ENCODE measurements at regions not wholly inside any gene's neighbourhood (a gene's known extent, or its start where the extent isn't known, plus 50 kb on each side); places are given as distances from the start of the nearest gene placed in this dataset.

DNA sequence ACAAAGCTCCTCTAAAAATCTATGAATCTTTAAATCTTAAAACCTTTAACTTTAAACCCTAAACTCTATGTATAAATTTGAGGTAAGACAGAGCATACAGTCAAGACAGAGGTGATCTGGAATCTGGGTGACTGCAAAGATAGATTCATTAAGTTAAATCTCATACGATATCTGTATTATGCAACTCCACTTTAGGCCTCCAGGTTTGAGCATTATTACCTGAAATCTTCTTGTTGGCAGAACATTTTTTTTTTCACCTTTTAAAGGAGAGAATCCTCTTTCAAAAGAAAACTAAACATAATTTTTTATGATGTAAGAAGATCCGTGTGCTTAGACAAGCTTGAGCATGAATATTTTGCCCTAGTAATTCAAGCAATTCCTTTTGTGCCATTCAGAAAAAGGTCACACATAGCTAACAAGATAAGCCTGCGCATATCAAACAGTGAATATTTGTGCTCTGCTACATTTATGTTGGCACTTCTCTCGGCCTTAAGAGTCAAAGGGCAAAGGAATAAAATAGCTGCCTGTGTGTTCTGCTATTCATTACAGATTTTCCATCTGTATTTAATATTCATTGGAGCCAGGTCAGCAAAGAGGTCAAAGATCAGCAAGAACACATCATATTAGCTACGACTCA, 163.3 kb downstream of the TMTC3 start:
- POLR2A ChIA-PET, result interaction anchor here (1.0 to 2.1 kb wide), 3 partner anchors 84 to 159 kb away, joined by 3 to 4 read pairs (median 4); no protein-coding TSS in a partner anchor
- TF ChIP-seq PAX8 (IDR thresholded peaks at IDR 0.05), result no peak
- TF ChIP-seq, protein P1, sequence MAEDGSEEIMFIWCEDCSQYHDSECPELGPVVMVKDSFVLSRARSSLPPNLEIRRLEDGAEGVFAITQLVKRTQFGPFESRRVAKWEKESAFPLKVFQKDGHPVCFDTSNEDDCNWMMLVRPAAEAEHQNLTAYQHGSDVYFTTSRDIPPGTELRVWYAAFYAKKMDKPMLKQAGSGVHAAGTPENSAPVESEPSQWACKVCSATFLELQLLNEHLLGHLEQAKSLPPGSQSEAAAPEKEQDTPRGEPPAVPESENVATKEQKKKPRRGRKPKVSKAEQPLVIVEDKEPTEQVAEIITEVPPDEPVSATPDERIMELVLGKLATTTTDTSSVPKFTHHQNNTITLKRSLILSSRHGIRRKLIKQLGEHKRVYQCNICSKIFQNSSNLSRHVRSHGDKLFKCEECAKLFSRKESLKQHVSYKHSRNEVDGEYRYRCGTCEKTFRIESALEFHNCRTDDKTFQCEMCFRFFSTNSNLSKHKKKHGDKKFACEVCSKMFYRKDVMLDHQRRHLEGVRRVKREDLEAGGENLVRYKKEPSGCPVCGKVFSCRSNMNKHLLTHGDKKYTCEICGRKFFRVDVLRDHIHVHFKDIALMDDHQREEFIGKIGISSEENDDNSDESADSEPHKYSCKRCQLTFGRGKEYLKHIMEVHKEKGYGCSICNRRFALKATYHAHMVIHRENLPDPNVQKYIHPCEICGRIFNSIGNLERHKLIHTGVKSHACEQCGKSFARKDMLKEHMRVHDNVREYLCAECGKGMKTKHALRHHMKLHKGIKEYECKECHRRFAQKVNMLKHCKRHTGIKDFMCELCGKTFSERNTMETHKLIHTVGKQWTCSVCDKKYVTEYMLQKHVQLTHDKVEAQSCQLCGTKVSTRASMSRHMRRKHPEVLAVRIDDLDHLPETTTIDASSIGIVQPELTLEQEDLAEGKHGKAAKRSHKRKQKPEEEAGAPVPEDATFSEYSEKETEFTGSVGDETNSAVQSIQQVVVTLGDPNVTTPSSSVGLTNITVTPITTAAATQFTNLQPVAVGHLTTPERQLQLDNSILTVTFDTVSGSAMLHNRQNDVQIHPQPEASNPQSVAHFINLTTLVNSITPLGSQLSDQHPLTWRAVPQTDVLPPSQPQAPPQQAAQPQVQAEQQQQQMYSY (CRISPR knock-in tag; IDR thresholded peaks at IDR 0.05), result no peak
- no peak for TF ChIP-seq GABPA (IDR thresholded peaks at IDR 0.05; ENCODE audit: low read depth)
- TF ChIP-seq STAT1 (conservative IDR thresholded peaks at IDR 0.05), result no peak
- TF ChIP-seq, protein P2, sequence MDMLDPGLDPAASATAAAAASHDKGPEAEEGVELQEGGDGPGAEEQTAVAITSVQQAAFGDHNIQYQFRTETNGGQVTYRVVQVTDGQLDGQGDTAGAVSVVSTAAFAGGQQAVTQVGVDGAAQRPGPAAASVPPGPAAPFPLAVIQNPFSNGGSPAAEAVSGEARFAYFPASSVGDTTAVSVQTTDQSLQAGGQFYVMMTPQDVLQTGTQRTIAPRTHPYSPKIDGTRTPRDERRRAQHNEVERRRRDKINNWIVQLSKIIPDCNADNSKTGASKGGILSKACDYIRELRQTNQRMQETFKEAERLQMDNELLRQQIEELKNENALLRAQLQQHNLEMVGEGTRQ (IDR thresholded peaks at IDR 0.05; ENCODE audit: borderline replicate concordance, low read depth, low read length), result no peak
- no peak for TF ChIP-seq RBBP5 (conservative IDR thresholded peaks at IDR 0.05)
- TF ChIP-seq, protein P3, sequence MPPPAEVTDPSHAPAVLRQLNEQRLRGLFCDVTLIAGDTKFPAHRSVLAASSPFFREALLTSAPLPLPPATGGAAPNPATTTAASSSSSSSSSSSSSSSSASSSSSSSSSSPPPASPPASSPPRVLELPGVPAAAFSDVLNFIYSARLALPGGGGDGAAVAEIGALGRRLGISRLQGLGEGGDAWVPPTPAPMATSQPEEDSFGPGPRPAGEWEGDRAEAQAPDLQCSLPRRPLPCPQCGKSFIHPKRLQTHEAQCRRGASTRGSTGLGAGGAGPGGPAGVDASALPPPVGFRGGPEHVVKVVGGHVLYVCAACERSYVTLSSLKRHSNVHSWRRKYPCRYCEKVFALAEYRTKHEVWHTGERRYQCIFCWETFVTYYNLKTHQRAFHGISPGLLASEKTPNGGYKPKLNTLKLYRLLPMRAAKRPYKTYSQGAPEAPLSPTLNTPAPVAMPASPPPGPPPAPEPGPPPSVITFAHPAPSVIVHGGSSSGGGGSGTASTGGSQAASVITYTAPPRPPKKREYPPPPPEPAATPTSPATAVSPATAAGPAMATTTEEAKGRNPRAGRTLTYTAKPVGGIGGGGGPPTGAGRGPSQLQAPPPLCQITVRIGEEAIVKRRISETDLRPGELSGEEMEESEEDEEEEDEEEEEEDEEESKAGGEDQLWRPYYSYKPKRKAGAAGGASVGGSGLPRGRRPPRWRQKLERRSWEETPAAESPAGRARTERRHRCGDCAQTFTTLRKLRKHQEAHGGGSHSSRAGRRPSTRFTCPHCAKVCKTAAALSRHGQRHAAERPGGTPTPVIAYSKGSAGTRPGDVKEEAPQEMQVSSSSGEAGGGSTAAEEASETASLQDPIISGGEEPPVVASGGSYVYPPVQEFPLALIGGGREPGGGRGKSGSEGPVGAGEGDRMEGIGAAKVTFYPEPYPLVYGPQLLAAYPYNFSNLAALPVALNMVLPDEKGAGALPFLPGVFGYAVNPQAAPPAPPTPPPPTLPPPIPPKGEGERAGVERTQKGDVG (CRISPR knock-in tag; IDR thresholded peaks at IDR 0.05), result no peak
- TF ChIP-seq, protein P4, sequence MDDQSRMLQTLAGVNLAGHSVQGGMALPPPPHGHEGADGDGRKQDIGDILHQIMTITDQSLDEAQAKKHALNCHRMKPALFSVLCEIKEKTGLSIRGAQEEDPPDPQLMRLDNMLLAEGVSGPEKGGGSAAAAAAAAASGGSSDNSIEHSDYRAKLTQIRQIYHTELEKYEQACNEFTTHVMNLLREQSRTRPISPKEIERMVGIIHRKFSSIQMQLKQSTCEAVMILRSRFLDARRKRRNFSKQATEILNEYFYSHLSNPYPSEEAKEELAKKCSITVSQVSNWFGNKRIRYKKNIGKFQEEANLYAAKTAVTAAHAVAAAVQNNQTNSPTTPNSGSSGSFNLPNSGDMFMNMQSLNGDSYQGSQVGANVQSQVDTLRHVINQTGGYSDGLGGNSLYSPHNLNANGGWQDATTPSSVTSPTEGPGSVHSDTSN (IDR thresholded peaks at IDR 0.05; ENCODE audit: insufficient replicate concordance, low read depth, low read length), result no peak
- no peak for TF ChIP-seq EGR1 (IDR thresholded peaks at IDR 0.05; ENCODE audit: borderline replicate concordance in 1 of 2, low read depth in 2 of 2, low read length in 2 of 2)
- TF ChIP-seq POLR2AphosphoS2 (IDR thresholded peaks at IDR 0.05; ENCODE audit: low read depth, low read length), result no peak
- no peak for TF ChIP-seq SIN3A (IDR thresholded peaks at IDR 0.05; ENCODE audit: low read depth, low read length)

More for the DNA sequence above, 163.3 kb downstream of the TMTC3 start:
- Histone ChIP-seq H3K27me3 (replicated peaks in 1 of 2; ENCODE audit: control insufficient read depth in 2 of 2, insufficient read depth in 2 of 2, low read length in 1 of 2) (no peaks in the 10 kb centered on the region), H3K27ac (ENCODE audit: control insufficient read depth, insufficient read depth) (no peak overlapping the region), H3K4me3 (no peak overlapping the region), H3K4me1 (ENCODE audit: control insufficient read depth, insufficient read depth, low read length) (no peaks in the 10 kb centered on the region; the same call in 1 of the 2 replicates), H3K9ac (ENCODE audit: control insufficient read depth, insufficient read depth, low read length) (no peak overlapping the region), H3K4me2 (ENCODE audit: control insufficient read depth, insufficient read depth) (no peak overlapping the region), H3K9me3 (replicated peaks; ENCODE audit: control insufficient read depth, insufficient read depth, low read length) (no peaks in the 10 kb centered on the region; the same call in 1 of the 3 replicates), H4K20me1 (ENCODE audit: control insufficient read depth, insufficient read depth) (no peaks in the 10 kb centered on the region), H3K79me2 (ENCODE audit: control insufficient read depth, insufficient read depth, low read length) (no peaks in the 10 kb centered on the region), H2AFZ (ENCODE audit: control insufficient read depth, low read depth, low read length) (no peak overlapping the region), H3K36me3 (ENCODE audit: control insufficient read depth in 2 of 2, insufficient read depth in 2 of 2, low read length in 1 of 2) (no peaks in the 10 kb centered on the region)
- DNase-seq (ENCODE audit: low read depth, low spot score) (no peak), ATAC-seq (no peak), FAIRE-seq (no peak)
- in situ Hi-C loops (cut with MboI), result no loop called here
- ChIA-PET SMC1A (ENCODE audit: uncharacterized antibody, unreplicated experiment) (interaction anchor here (0.8 to 4.8 kb wide), 13 partner anchors 11 to 163 kb away, joined by 3 to 27 read pairs (median 6); partner anchors contain the start of genes CEP290 and TMTC3), CTCF (interaction anchor here (1.0 to 2.3 kb wide), 4 partner anchors 11 to 88 kb away, joined by 3 to 6 read pairs (median 4); no protein-coding TSS in a partner anchor), RAD21 (ENCODE audit: unreplicated experiment) (interaction anchor here (0.9 to 2.8 kb wide), 5 partner anchors 11 to 88 kb away, joined by 3 to 11 read pairs (median 5); no protein-coding TSS in a partner anchor)
- intact Hi-C loops (cut with micrococcal nuclease; ENCODE audit: unreplicated experiment), result no loop called here
- WGBS (ENCODE audit: insufficient coverage, insufficient replicate concordance, low lambda C conversion rate, missing lambda C conversion rate), result 34% methylated on average over 5 of the region's 5 CpGs
- BruUV-seq (replicated peaks), result no TSS peak
